Activated CD4-positive, alpha-beta T cell treated with anti-CD3 and anti-CD28 coated beads, Interleukin-2, amount 10 ng/mL, durations not matched to agents 24 days and 14 days (primary cell): ENCODE measurements at regions not wholly inside any gene's neighbourhood (a gene's known extent, or its start where the extent isn't known, plus 50 kb on each side); places are given as distances from the start of the nearest gene placed in this dataset.
"Not testable (repeated sequence)": the region's sequence is repeated elsewhere in the genome, so short reads cannot be mapped to it uniquely, and the experiment has no call there.

Experiments
- DNase-seq: peaks from one replicate; pipeline ENCODE4 v3.0.0; 2022
- H3K27ac Mint-ChIP-seq: one replicate; pipeline ENCODE4 v1.8.0; 2022; ENCODE audit warnings: mild to moderate bottlenecking, mixed read lengths
- H3K27me3 Mint-ChIP-seq: one replicate; pipeline ENCODE4 v1.8.0; 2022; ENCODE audit warnings: mixed read lengths
- H3K36me3 Mint-ChIP-seq: one replicate; pipeline ENCODE4 v1.8.0; 2022; ENCODE audit warnings: low read depth, mild to moderate bottlenecking, mixed read lengths
- H3K4me1 Mint-ChIP-seq: one replicate; pipeline ENCODE4 v1.8.0; 2021; ENCODE audit warnings: mixed read lengths
- H3K4me3 Mint-ChIP-seq: one replicate; pipeline ENCODE4 v1.8.0; 2022; ENCODE audit warnings: mild to moderate bottlenecking, moderate library complexity, mixed read lengths
- H3K9me3 Mint-ChIP-seq: one replicate; pipeline ENCODE4 v1.8.0; 2021; ENCODE audit warnings: mixed read lengths
- intact Hi-C: fragments of 100-400 bp; cut with micrococcal nuclease; formaldehyde crosslinking; loops from one replicate; pipeline ENCODE4 v1.15.1; 2023

DNA sequence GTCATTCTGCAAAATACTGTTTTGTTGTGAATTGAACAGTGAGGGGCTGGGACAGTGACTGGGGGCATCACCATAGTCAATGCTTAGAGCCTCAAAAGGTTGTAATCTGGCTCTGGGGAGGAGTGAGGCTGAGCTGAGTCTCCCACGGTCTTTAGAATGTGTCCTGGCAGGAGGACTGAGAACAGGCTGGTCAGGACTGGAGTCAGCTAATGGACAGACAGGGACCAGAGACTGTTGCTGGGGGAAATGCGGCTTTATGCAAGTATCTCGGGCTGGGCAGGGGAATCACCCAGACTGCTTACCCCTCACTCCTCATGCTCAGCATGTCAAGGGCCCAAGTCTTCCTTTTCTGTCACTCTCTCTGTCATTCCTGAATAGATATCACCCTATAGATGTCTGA is 346.5 kb downstream of the TYW1 start:
- no peak overlapping the region for H3K4me3 Mint-ChIP-seq
- no peaks in the 10 kb centered on the region for H3K27me3 Mint-ChIP-seq
- peaks cover 9% of the 10 kb centered on the region for H3K36me3 Mint-ChIP-seq
- intact Hi-C loops, result no loop called here
- H3K4me1 Mint-ChIP-seq, result no peaks in the 10 kb centered on the region
- no peak for DNase-seq
- H3K9me3 Mint-ChIP-seq, result no peaks in the 10 kb centered on the region
- no peak overlapping the region for H3K27ac Mint-ChIP-seq

DNA sequence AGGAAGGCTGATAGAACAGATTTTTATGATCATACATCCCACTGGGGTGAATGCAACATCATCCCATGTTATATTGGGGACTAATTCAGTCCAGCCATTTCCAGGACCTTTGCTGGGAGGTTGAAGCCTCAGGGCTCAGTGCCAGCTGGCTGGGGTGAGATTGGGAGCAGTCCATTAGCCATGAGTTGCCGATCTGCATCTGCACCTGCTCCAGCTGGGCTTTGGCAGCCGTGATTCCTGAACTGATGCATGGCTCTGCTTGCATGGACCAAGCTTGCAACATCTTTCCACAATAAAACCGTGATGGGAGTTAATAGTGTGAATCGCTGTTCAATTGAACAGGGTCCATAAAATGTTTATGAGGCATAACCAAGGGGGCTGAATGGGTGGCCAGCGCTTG is 346.9 kb downstream of the TYW1 start:
- Mint-ChIP-seq H3K9me3 (no peaks in the 10 kb centered on the region), H3K4me1 (no peaks in the 10 kb centered on the region), H3K27me3 (no peaks in the 10 kb centered on the region), H3K4me3 (no peak overlapping the region), H3K27ac (no peak overlapping the region), H3K36me3 (peaks cover 9% of the 10 kb centered on the region)
- intact Hi-C loops, result no loop called here
- peak; percentile 41 for DNase-seq

DNA sequence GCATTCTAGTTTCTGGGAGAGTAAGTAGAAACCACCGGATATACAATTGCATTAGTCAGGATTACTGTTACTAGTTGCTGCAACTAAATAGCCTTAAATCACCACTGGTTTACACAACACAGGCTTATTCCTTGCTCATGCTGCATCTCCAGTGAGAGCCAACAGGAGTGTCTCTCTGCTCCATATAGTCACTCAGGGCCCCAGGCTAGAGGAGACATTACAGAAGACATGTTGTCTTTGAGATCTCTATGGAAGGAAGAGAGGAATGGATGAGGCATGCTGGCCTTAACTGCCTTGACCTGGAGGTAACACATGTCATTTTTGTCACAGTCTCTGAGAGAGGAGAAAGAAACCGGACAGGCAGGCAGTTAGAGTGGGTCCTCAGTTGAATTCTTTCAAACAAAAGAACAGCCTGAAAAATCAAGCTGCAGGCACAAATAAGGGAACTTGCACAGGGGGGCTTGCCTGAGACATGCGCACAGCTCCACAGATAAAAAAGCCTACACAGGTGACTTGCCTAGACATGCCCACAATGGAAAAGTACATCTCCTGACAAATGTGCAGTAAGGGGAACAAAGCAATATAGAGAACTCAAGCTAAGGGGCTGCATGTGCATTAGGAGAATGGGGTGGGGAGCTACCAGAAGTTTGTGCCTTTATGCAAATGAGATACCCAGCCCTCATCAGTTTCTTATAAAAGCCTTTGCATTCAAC is 348.0 kb downstream of the TYW1 start:
- H3K27ac Mint-ChIP-seq, result no peak overlapping the region
- H3K4me1 Mint-ChIP-seq, result no peaks in the 10 kb centered on the region
- H3K27me3 Mint-ChIP-seq, result no peaks in the 10 kb centered on the region
- intact Hi-C loops, result no loop called here
- no peak overlapping the region for H3K4me3 Mint-ChIP-seq
- no peaks in the 10 kb centered on the region for H3K9me3 Mint-ChIP-seq
- DNase-seq, result peak; percentile 43
- peaks cover 9% of the 10 kb centered on the region for H3K36me3 Mint-ChIP-seq

DNA sequence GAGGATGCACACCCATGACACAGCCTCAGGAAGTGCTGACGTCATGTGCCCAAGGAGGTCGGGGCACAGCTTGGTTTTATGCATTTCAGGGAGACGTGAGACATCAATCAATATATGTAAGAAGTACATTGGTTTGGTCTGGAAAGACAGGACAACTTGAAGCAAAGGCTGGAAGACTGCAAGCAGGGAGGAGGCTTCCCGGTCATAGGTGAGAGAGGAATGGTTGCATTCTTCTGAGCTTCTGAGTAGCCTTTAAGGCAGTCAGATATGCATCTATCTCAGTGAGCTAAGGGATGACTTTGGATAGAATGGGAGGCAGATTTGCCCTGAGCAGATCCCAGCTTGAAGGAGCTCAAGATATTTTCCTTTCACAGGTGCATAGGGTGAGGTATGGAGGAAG is 349.5 kb downstream of the TYW1 start:
- H3K27me3 Mint-ChIP-seq, result no peaks in the 10 kb centered on the region
- H3K4me3 Mint-ChIP-seq, result no peak overlapping the region

DNA sequence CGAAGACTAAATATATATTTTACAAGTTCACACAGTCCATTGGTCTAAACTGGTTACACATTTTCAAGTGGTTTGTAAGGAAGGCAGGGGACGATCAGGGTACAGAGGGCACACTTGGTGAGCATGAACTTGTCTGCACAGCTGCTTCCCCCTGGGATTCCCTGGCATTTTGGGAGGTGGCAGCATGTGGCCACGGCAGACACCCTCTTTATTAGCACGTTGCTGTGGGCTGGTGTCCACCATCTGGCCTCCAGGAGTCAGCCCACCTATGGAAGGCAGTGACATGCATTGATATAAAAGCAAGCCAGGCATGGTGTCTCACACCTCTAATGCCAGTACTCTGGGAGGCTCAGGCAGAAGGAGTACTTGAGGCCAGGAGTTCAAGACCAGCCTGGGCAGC is 350.2 kb downstream of the TYW1 start:
- DNase-seq, result peak; percentile 40
- H3K9me3 Mint-ChIP-seq, result no peaks in the 10 kb centered on the region
- no peaks in the 10 kb centered on the region for H3K27me3 Mint-ChIP-seq
- intact Hi-C loops, result no loop called here
- H3K4me1 Mint-ChIP-seq, result no peaks in the 10 kb centered on the region
- no peak overlapping the region for H3K4me3 Mint-ChIP-seq
- H3K36me3 Mint-ChIP-seq, result peaks cover 7% of the 10 kb centered on the region
- H3K27ac Mint-ChIP-seq, result no peak overlapping the region

More for the DNA sequence above, 349.5 kb downstream of the TYW1 start:
- no peaks in the 10 kb centered on the region for H3K4me1 Mint-ChIP-seq
- DNase-seq, result peak; percentile 53
- intact Hi-C loops, result no loop called here
- H3K36me3 Mint-ChIP-seq, result peaks cover 7% of the 10 kb centered on the region
- H3K9me3 Mint-ChIP-seq, result no peaks in the 10 kb centered on the region
- no peak overlapping the region for H3K27ac Mint-ChIP-seq

DNA sequence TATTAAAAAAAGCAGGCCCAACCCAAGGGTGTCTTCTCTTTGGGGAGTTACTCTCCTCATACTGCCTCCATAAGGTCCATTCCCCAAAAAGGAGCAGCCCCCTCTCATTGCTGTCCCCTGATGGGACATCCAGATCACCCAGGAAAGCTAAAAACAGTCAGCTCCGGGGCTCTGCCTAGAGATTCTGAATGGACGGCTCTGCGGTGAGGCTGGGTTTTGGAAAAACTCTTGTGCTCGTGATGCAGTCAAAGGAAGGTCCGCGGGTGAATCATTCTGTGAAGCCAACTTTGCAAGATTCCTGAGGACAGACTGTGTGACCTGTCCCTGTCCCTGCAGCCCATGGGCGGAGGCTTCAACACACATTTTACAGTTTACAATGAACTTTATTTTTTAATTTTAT is 351.5 kb downstream of the TYW1 start:
- DNase-seq, result peak; percentile 32
- no peaks in the 10 kb centered on the region for H3K27me3 Mint-ChIP-seq
- H3K9me3 Mint-ChIP-seq, result no peaks in the 10 kb centered on the region
- intact Hi-C loops, result no loop called here
- H3K4me3 Mint-ChIP-seq, result no peak overlapping the region
- H3K36me3 Mint-ChIP-seq, result peaks cover 3% of the 10 kb centered on the region
- H3K27ac Mint-ChIP-seq, result no peak overlapping the region
- no peaks in the 10 kb centered on the region for H3K4me1 Mint-ChIP-seq

DNA sequence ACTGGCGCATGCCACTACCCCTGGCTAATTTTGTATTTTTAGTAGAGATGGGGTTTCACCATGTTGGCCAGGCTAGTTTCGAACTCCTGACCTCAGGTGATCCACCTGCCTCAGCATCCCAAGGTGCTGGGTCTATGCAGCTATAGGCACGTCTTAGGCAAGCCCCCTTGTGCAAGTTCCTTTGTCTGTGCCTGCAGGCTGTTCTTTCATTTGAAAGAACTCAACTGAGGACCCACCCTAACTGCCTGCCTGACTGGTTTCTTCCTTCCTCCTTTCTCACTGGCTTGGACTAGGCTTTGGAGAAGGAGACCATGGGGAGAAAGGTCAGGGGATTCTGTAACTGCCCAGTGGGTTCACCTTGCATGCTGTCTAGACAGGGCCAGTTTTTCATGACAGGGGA is 361.0 kb downstream of the TYW1 start:
- intact Hi-C loops, H3K36me3 Mint-ChIP-seq, H3K4me1 Mint-ChIP-seq, H3K27ac Mint-ChIP-seq, H3K27me3 Mint-ChIP-seq, H3K4me3 Mint-ChIP-seq, H3K9me3 Mint-ChIP-seq, DNase-seq: not testable (repeated sequence)

DNA sequence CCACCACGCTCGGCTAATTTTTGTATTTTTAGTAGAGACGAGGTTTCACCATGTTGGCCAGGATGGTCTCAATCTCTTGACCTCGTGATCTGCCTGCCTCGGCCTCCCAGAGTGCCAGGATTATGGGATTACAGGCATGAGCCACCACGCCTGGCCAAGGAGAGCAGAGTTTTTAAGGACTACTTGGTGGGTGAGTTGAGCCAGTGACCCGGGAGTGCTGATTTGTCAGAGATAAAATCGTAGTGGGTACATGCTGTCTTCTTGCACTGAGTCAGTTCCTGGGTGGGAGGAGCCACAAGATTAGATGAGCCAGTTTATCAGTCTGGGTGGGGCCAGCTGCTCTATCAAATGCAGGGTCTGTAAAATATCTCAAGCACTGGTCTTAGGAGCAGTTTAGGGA is 361.7 kb downstream of the TYW1 start:
- intact Hi-C loops, H3K4me1 Mint-ChIP-seq, H3K4me3 Mint-ChIP-seq, H3K36me3 Mint-ChIP-seq, H3K9me3 Mint-ChIP-seq, H3K27me3 Mint-ChIP-seq, H3K27ac Mint-ChIP-seq, DNase-seq: not testable (repeated sequence)

DNA sequence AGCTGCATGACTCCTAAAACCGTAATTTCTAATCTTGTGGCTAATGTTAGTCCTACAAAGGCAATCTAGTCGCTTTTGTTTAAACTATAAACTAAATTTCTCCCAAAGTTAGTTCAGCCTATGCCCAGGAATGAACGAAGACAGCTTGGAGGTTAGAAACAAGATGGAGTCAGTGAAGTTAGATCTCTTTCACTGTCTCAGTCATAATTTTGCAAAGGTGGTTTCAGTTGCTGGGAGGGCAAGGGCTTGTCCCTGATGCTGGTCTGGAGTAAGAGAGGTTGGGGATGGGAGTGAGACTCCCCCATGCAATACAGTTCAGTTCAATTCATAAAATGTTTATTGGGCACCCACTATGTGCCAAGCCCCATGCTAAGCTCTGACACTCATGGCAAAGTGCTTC is 362.1 kb downstream of the TYW1 start:
- intact Hi-C loops, H3K4me3 Mint-ChIP-seq, H3K4me1 Mint-ChIP-seq, H3K36me3 Mint-ChIP-seq, H3K27ac Mint-ChIP-seq, H3K27me3 Mint-ChIP-seq, H3K9me3 Mint-ChIP-seq, DNase-seq: not testable (repeated sequence)

DNA sequence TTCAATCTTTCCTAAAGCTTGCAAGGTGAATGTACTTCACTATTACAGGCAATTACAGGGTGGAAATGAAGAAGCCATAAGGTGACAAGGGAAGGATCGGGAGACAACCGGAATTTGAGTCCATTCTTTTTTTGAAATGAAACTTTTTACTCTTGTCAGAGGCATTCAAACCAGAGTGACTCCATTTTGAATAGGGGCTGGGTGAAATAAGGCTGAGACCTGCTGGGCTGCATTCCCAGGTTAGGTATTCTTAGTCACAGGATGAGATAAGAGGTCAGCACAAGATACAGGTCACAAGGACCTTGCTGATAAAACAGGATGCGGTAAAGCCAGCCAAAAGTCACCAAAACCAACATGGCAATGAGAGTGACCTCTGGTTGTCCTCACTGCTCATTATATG is 363.3 kb downstream of the TYW1 start:
- Mint-ChIP-seq H3K4me1 (no peaks in the 10 kb centered on the region), H3K36me3 (no peaks in the 10 kb centered on the region), H3K9me3 (peaks cover 7% of the 10 kb centered on the region), H3K27me3 (no peaks in the 10 kb centered on the region), H3K27ac (no peak overlapping the region), H3K4me3 (no peak overlapping the region)
- DNase-seq, result no peak
- intact Hi-C loops, result no loop called here

DNA sequence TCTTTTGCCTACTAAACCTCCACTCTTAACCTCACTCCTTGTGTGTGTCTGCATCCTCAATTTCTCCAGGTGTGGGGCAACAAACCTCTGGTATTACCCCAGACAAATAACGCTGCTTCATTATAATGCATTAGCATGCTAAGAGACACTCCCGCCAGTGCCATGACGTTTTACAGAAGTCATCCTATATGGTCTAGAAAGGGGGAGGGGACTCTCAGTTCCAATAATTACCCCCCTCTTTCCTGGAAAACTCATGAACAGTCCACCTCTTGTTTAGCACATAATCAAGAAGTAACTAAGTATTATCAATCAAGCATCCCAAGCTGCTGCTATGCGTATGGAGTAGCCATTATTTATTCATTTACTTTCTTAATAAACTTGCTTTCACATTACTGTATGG is 364.5 kb downstream of the TYW1 start:
- intact Hi-C loops, result no loop called here
- Mint-ChIP-seq H3K4me1 (no peaks in the 10 kb centered on the region), H3K27me3 (no peaks in the 10 kb centered on the region), H3K4me3 (no peak overlapping the region), H3K9me3 (peaks cover 7% of the 10 kb centered on the region), H3K36me3 (no peaks in the 10 kb centered on the region), H3K27ac (no peak overlapping the region)
- no peak for DNase-seq

DNA sequence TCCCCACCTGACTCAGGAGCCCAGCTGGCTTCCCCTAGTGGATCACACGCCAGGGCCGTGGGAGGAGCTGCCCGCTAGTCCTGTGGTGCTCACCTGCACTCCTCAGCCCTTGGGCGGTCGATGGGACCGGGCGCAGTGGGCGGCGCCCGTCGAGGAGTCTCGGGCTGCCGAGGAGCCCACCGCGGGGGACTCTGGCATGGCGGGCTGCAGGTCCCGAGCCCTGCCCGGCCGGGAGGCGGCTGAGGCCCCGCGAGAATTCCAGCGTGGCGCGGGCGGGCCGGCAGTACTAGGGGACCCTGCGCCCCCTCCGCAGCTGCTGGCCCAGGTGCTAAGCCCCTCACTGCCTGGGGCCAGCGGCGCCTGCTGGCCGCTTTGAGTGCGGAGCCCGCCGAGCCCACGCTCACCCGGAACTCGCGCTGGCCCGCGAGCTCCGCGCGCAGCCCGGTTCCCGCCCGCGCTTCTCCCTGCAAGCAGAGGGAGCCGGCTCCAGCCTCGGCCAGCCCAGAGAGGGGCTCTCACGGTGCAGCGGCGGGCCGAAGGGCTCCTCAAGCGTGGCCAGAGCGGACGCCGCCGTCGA is 367.9 kb downstream of the TYW1 start:
- H3K4me3 Mint-ChIP-seq, result no peak overlapping the region
- H3K4me1 Mint-ChIP-seq, result no peaks in the 10 kb centered on the region
- no peaks in the 10 kb centered on the region for H3K36me3 Mint-ChIP-seq

DNA sequence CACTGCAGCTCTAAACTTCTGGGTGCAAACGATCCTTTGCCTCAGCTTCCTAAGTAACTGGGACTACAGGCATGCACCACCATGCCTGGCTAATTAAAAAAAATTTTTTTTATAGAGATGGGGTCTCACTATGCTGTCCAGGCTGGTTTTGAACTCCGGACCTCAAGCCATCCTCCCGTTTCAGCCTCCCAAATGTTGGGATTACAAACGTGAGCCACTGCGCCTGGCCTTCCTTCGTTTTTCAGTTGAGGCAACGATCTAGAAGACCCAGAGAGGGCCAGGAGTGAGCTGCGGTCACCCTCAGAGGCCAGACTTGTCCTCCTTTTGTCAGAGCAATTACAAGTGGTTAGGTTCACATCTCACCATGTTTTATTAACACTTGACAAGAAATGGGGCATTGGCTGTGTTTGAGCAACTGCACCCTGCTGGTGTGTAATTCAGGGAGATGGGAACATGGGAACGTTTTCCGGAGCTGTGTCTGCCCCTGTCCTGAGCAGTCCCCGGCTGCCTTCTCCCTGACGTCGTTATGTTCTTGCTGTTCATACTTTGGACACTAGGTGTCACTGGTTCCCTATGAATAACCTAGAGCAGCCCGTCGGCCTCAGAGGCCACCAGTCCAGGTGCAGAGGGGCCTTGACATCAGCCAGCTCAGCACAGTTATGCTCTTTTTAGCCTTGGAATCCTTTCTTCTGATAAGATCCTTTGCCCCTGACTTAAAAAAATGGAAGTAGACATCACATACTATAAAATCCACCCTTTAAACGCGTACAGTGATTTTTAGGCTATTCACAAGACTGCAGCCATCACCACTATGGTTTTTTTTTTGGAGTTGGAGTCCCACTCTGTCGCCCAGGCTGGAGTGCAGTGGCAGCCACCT is 375.0 kb downstream of the TYW1 start:
- no peaks in the 10 kb centered on the region for H3K9me3 Mint-ChIP-seq
- H3K4me3 Mint-ChIP-seq, result no peak overlapping the region
- H3K27me3 Mint-ChIP-seq, result no peaks in the 10 kb centered on the region
- intact Hi-C loops, result no loop called here
- H3K4me1 Mint-ChIP-seq, result peaks cover 5% of the 10 kb centered on the region
- H3K27ac Mint-ChIP-seq, result no peak overlapping the region
- no peaks in the 10 kb centered on the region for H3K36me3 Mint-ChIP-seq
- peak; percentile 88 for DNase-seq

More for the DNA sequence above, 367.9 kb downstream of the TYW1 start:
- intact Hi-C loops, result no loop called here
- DNase-seq, result no peak
- no peaks in the 10 kb centered on the region for H3K9me3 Mint-ChIP-seq
- H3K27ac Mint-ChIP-seq, result no peak overlapping the region
- no peaks in the 10 kb centered on the region for H3K27me3 Mint-ChIP-seq

DNA sequence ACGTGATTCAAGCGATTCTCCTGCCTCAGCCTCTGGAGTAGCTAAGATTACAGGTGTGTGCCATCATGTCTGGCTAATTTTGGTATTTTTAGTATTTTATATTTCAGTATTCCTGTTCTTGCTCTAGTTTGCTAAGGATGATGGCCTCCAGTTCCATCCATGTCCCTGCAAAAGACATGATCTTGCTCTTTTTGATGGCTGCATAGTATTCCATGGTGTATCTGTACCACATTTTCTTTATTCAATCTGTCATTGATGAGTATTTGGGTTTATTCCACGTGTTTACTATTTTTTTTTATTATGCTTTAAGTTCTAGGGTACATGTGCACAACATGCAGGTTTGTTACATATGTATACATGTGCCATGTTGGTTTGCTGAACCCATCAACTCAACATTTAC is 376.8 kb downstream of the TYW1 start:
- H3K4me3 Mint-ChIP-seq, DNase-seq, H3K9me3 Mint-ChIP-seq, H3K4me1 Mint-ChIP-seq, H3K27ac Mint-ChIP-seq, intact Hi-C loops, H3K27me3 Mint-ChIP-seq, H3K36me3 Mint-ChIP-seq: not testable (repeated sequence)
